Omental fat pad (tissue), 3 donors: ENCODE measurements at regions not wholly inside any gene's neighbourhood (a gene's known extent, or its start where the extent isn't known, plus 50 kb on each side); places are given as distances from the start of the nearest gene placed in this dataset.

Experiments used
- ATAC-seq: fragments of 150-250 bp; one replicate; pipeline ENCODE4 v1.9.1; 2016; ENCODE audit warnings: mild to moderate bottlenecking, moderate library complexity; ENCODE audit not compliant: low FRiP score
- DNase-seq: peaks from one replicate; pipeline ENCODE4 v3.0.0-alpha.2; 2019; ENCODE audit warnings: low spot score
- TF ChIP-seq, protein P1 (sequence below), 3 donors: fragments of 450-650 bp; IDR thresholded peaks; one replicate each; pipeline ENCODE4 v1.5.1; 2016 to 2017; ENCODE audit warnings: antibody characterized with exemption in 3 of 3, mild to moderate bottlenecking in 3 of 3, moderate library complexity in 2 of 3

DNA sequence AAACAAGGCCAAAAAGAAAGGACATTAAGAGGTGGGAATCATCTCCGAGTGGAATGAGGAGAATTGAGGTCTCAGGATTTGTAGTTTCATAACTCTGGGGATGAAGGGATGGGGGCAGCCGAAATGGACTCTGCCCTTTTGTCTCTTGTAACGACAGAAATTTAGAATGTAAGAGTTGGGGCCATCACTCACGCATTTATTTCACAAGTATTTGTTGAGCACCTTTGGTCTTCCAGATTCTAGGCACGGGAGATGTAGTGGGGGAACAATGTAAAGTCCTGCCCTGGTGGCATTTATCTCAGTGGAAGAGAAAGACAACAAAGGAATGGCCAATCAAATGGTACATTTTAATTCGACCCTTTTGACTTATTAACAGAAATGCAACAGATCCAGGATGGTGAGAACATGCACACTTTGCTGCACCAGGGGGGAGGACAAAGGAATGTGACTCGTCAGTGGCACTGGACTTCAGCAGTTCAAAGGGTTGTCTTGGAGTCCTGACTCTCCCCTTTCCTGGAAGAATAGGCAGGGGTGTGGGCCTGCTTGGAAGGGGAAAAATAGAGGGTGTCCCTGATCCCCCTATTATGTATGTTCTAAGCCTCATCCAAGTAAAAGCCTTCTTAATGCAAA, 102.0 kb downstream of the TMEM30B start:
- DNase-seq = no peak
- TF ChIP-seq, protein P1, sequence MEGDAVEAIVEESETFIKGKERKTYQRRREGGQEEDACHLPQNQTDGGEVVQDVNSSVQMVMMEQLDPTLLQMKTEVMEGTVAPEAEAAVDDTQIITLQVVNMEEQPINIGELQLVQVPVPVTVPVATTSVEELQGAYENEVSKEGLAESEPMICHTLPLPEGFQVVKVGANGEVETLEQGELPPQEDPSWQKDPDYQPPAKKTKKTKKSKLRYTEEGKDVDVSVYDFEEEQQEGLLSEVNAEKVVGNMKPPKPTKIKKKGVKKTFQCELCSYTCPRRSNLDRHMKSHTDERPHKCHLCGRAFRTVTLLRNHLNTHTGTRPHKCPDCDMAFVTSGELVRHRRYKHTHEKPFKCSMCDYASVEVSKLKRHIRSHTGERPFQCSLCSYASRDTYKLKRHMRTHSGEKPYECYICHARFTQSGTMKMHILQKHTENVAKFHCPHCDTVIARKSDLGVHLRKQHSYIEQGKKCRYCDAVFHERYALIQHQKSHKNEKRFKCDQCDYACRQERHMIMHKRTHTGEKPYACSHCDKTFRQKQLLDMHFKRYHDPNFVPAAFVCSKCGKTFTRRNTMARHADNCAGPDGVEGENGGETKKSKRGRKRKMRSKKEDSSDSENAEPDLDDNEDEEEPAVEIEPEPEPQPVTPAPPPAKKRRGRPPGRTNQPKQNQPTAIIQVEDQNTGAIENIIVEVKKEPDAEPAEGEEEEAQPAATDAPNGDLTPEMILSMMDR (IDR thresholded peaks at IDR 0.05) = no peak
- no peak for ATAC-seq

DNA sequence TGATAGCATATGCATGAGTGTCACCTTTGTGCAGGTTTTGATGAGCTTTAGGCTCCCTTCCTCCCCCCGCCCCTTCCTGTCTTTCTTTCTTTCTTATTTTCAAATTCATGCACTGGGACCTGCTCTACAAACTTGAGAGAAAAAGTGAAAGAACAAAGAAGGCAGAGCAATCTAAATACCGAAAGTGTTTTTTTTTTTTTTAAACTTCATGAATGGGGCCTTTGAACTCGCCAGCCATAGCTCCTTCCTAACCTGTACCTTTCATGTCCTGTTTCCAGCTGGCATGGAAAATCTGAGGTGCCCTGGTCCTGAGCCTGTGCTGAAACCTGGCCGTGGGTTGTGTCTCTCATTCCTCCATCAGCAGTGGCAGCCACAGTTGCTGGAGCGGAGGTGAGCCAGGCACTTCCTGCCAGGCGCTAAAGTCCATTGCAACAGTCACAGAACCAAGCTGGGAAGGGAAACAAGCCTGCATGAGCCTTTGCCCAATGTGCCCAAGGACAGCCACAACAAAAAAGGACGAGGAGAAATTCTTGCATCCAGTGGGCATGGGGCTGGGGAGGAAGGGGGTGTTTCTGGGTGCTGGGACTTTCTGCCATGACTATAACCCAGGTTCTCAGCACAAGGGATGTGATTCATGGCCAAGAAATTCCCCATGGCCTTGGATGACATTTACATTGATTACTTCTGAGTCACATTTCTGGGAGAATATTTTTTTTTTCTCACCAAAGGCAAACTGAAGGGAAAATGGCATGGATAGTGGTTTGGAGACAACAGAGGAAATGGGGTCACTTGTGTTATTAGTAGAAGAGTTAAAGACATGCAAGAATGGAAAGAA, 102.7 kb downstream of the TMEM30B start:
- ATAC-seq (no peak), DNase-seq (no peak)
- TF ChIP-seq, protein P1 (IDR thresholded peaks at IDR 0.05) = no peak

DNA sequence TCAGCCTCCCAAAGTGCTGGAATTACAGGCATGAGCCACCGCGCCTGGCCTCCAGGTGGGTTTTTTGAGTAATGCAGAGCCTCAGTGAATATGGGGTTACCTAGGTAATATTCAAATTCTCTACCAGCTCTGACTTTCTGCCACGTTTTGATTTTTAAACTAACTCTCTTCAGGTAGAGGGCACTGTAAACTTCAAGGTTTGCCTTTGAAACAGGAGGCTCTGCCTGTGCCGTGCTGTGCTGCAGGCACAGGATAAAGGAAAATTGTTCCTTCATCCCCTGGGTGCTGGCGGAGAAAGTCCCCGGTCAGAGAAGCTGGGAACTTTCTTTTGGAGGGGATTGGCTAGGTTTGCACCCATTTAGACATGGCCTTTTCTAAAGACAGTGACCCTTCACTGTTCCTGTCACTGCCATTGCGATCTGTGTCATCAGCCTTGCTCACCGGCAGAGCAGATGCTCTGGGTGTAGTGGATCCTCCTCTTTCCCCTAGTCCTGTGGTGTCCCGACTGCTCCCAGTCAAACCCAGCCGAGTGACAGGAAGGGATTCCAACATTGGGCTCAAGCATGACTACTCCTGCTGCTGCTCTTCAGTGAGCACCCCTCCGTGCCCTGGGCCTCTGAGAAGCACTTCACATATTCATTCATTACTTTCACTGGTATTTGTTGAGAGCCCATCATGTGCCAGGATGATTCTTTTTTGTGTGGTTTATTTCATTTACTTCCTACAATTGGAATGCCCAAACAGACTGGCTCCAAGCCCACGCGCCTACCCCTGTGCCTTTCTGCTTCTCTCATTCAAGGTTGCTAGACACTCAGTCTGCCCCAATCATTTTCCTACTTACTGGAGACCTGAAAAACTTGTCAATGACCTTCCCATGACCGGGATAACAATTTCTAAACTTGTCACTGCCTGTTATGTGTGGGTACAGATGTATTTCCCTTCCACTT, 103.6 kb downstream of the TMEM30B start:
- DNase-seq (no peak), ATAC-seq (no peak)
- TF ChIP-seq, protein P1 (IDR thresholded peaks at IDR 0.05) = no peak

DNA sequence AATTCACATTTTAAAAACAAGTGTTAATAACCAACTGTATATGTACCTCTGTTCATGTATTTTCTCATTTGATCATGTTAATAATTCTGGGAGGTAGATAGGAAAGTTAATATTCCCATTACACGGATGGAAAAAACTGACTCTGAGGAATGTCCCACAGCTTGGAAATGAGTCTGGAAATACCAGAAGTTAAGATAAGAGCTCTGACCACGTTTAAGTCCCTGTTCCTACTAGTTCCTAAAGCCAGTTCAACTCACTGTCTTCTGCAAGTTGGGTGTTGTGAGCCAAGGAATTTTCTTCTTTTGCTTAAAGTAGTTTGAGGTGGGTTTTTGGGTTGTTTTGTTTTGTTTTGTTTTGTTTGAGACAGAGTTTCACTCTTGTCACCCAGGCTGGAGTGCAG, 104.5 kb downstream of the TMEM30B start:
- DNase-seq (no peak), ATAC-seq (no peak)
- TF ChIP-seq, protein P1 (IDR thresholded peaks at IDR 0.05) = no peak

DNA sequence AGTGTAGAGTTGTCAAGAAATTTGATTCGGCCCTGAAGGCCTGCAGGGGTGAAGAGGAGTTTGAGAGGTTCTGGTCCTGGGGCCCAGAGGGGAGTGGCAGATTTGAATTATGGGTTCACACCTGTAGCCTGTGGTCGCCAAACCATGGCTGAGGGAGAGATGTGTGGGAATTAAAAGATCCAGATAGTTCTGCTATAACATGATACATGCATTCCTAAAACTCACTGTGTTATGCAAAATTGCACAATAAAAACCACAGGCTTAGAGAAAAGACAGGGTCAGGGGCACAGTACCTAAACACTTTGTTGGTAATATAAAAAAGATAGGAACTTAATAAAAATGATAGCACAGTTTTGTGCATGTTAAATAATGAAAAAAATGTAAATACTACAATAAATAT, 106.2 kb downstream of the TMEM30B start:
- ATAC-seq (no peak), DNase-seq (no peak)
- TF ChIP-seq, protein P1 (IDR thresholded peaks at IDR 0.05) = no peak

DNA sequence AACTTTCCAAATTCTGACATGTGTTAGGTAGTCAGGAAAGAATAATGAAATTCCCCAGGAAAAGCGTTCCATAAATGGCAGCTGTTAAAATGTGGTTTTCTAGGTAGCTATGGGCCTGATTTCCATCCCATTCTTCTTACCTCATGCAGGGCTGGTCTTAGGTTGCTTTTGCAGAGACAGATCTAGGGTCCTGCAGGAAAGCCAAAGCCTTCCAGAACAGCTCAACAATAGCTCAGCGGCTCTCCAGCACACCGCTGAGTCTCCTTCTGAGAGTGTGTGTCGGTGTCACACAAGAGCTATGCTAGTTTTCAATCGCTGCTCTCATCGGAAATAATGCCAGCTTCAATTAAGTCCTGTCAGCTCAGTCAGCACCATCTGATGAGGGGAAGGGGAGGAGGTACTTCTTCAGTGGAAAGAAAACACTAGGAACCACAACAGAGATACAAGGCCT, 106.7 kb downstream of the TMEM30B start:
- no peak for ATAC-seq

More for the DNA sequence above, 106.7 kb downstream of the TMEM30B start:
- TF ChIP-seq, protein P1 (IDR thresholded peaks at IDR 0.05) = no peak
- no peak for DNase-seq
